Endothelial cell of umbilical vein (primary cell): ENCODE measurements at regions not wholly inside any gene's neighbourhood (a gene's known extent, or its start where the extent isn't known, plus 50 kb on each side); places are given as distances from the start of the nearest gene placed in this dataset.

Experiments used
- BruUV-seq: library from RNA; stranded (reverse); fragments of 400-500 nt; replicated peaks from 2 replicates; lab custom pipeline; 2021; lab: Mats Ljungman, UMichigan
- CTCF ChIA-PET: fragments of 300-600, 350-600 bp; sonication (Branson Sonifier 250); formaldehyde crosslinking; loops from one replicate; lab custom pipeline; 2021; ENCODE audit warnings: antibody characterized with exemption, inconsistent platforms; lab: Charles Lee
- POLR2A ChIA-PET: fragments of 300-600, 350-600 bp; sonication (Branson Sonifier 250); formaldehyde crosslinking; loops from one replicate; lab custom pipeline; 2021; ENCODE audit warnings: antibody characterized with exemption, inconsistent platforms; lab: Charles Lee
- DNase-seq: peaks from one replicate; pipeline ENCODE4 v3.0.0-alpha.2; 2011; ENCODE audit warnings: low read depth, low spot score
- FAIRE-seq: peaks from 2 replicates; lab custom pipeline; 2011; peaks lifted over from hg19 to GRCh38; lab: Jason Lieb, UNC
- H2AFZ ChIP-seq: 2 replicates; pipeline ENCODE4 v1.6.0; 2012; ENCODE audit warnings: low read depth, low read length, control low read depth, inconsistent platforms
- H3K27ac ChIP-seq: 2 replicates; pipeline ENCODE4 v1.5.1; 2011; ENCODE audit warnings: low read depth, mild to moderate bottlenecking, control low read depth, low read length, moderate library complexity; ENCODE audit not compliant: insufficient read depth
- H3K27me3 ChIP-seq, 2 experiments: 2 replicates each; pipeline versions ENCODE4 v1.6.0 to v1.6.1; 2011; ENCODE audit warnings: low read length in 2 of 2, mixed read lengths in 1 of 2; ENCODE audit not compliant: control insufficient read depth in 2 of 2, insufficient read depth in 2 of 2
- H3K36me3 ChIP-seq, 2 experiments: 2 replicates in 1 of 2; 3 replicates in 1 of 2; pipeline ENCODE4 v1.5.1; 2011; ENCODE audit warnings: low read length in 2 of 2, mild to moderate bottlenecking in 1 of 2, moderate library complexity in 1 of 2; ENCODE audit not compliant: control insufficient read depth in 2 of 2, insufficient read depth in 2 of 2; ENCODE audit errors: extremely low read depth in 1 of 2
- H3K4me1 ChIP-seq: 3 replicates; pipeline ENCODE4 v1.5.1; 2011; ENCODE audit warnings: mild to moderate bottlenecking, low read length; ENCODE audit not compliant: control insufficient read depth, insufficient read depth; ENCODE audit errors: extremely low read depth
- H3K4me2 ChIP-seq: 2 replicates; pipeline ENCODE4 v1.6.1; 2011; ENCODE audit warnings: low read length, control low read depth, mixed read lengths; ENCODE audit not compliant: insufficient read depth
- H3K4me3 ChIP-seq, 3 experiments: fragments of 200-600 bp in 1 of 3; sonication (generic), shearing (Covaris generic) in 1 of 3; replicated peaks in 1 of 3; 2 replicates each; pipeline ENCODE4 v1.5.1; 2011 to 2016; ENCODE audit warnings: control low read depth in 3 of 3, low read length in 3 of 3, mild to moderate bottlenecking in 2 of 3, inconsistent platforms in 1 of 3, low read depth in 1 of 3, moderate library complexity in 1 of 3; ENCODE audit not compliant: insufficient read depth in 1 of 3
- H3K79me2 ChIP-seq: 2 replicates; pipeline ENCODE4 v1.6.0; 2012; ENCODE audit warnings: low read length, inconsistent platforms; ENCODE audit not compliant: control insufficient read depth, insufficient read depth
- H3K9ac ChIP-seq: replicated peaks from 2 replicates; pipeline ENCODE3; 2011; ENCODE audit warnings: low read length, control low read depth; ENCODE audit not compliant: insufficient read depth; ENCODE audit errors: extremely low read depth
- H3K9me1 ChIP-seq: replicated peaks from 3 replicates; pipeline ENCODE4 v1.6.0; 2011; ENCODE audit warnings: mild to moderate bottlenecking, low read length; ENCODE audit not compliant: control insufficient read depth, insufficient read depth; ENCODE audit errors: extremely low read depth
- H3K9me3 ChIP-seq: replicated peaks from 2 replicates; pipeline ENCODE4 v1.5.1; 2012; ENCODE audit warnings: low read length, inconsistent platforms; ENCODE audit not compliant: control insufficient read depth, insufficient read depth
- H4K20me1 ChIP-seq: replicated peaks from 2 replicates; pipeline ENCODE3; 2011; ENCODE audit warnings: mild to moderate bottlenecking, low read length; ENCODE audit not compliant: control insufficient read depth, insufficient read depth; ENCODE audit errors: extremely low read depth
- CTCF ChIP-seq, 2 donors: IDR thresholded peaks; 1 replicate in 1 of 2; 2 replicates in 1 of 2; pipeline ENCODE4 v1.5.1; 2011; ENCODE audit warnings: low read length in 2 of 2, mild to moderate bottlenecking in 2 of 2, moderate library complexity in 2 of 2, control low read depth in 1 of 2, inconsistent platforms in 1 of 2, low read depth in 1 of 2; ENCODE audit not compliant: insufficient read depth in 1 of 2; ENCODE audit errors: extremely low read depth in 1 of 2
- EZH2 ChIP-seq: IDR thresholded peaks from 2 replicates; pipeline ENCODE4 v1.6.1; 2012; ENCODE audit warnings: borderline replicate concordance, low read depth, mild to moderate bottlenecking, moderate library complexity, low read length, inconsistent platforms; ENCODE audit not compliant: severe bottlenecking
- FOS ChIP-seq: IDR thresholded peaks from 2 replicates; pipeline ENCODE4 v1.6.1; 2011; ENCODE audit warnings: mild to moderate bottlenecking, low read length, moderate library complexity, borderline replicate concordance; ENCODE audit not compliant: insufficient read depth
- GATA2 ChIP-seq: IDR thresholded peaks from 2 replicates; pipeline ENCODE4 v1.7.0; 2011; ENCODE audit warnings: low read depth, mild to moderate bottlenecking, moderate library complexity, mixed read lengths, low read length; ENCODE audit not compliant: insufficient read length, insufficient read depth
- MAX ChIP-seq: IDR thresholded peaks from 2 replicates; pipeline ENCODE4 v1.6.1; 2011; ENCODE audit not compliant: insufficient read depth, insufficient read length
- dilution Hi-C: fragments of 300-500 bp; cut with MboI; formaldehyde crosslinking; loops from one replicate; pipeline ENCODE4 v1.15.0; 2019; ENCODE audit warnings: low sequenced_read_pairs; ENCODE audit not compliant: extremely low pct_ligation_motif_present
- intact Hi-C: fragments of 100-400 bp; cut with micrococcal nuclease; formaldehyde crosslinking; loops from one replicate; pipeline ENCODE4 v1.10.0; 2022

GRCh38 chr1:112817555-112818373 is 102.6 kb upstream of the PPM1J start:
- dilution Hi-C loops (no loop called here), intact Hi-C loops (no loop called here)
- Histone ChIP-seq H4K20me1 (no peaks in the 10 kb centered on the region), H3K27ac (no peak overlapping the region), H3K9ac (no peak overlapping the region), H3K36me3 (no peaks in the 10 kb centered on the region), H3K4me1 (peaks cover 31% of the 10 kb centered on the region), H3K27me3 (no peaks in the 10 kb centered on the region), H3K9me3 (no peaks in the 10 kb centered on the region), H3K4me2 (no peak overlapping the region), H2AFZ (no peak overlapping the region), H3K9me1 (no peaks in the 10 kb centered on the region), H3K79me2 (no peaks in the 10 kb centered on the region), H3K4me3 (no peak overlapping the region)
- no TSS peak for BruUV-seq
- DNase-seq (no peak), FAIRE-seq (no peak)
- TF ChIP-seq FOS, result no peak
- no peak for TF ChIP-seq MAX
- no peak for TF ChIP-seq GATA2
- no peak for TF ChIP-seq EZH2
- TF ChIP-seq CTCF (IDR thresholded peaks at IDR 0.05; ENCODE audit: extremely low read depth in 1 of 2, insufficient read depth in 1 of 2, low read depth in 1 of 2, low read length in 2 of 2), result no peak
- POLR2A ChIA-PET, result no interaction called here
- CTCF ChIA-PET, result interaction anchor here (1.0 to 2.7 kb wide), 5 partner anchors 13 to 225 kb away, joined by 3 to 17 read pairs (median 9); no protein-coding TSS in a partner anchor
